Transverse colon (tissue), 3 donors: ENCODE measurements at regions not wholly inside any gene's neighbourhood (a gene's known extent, or its start where the extent isn't known, plus 50 kb on each side); places are given as distances from the start of the nearest gene placed in this dataset.

ENCODE experiments used
- EP300 ChIP-seq: sonication (generic); formaldehyde crosslinking; IDR thresholded peaks from one replicate; pipeline ENCODE4 v1.6.1; 2017; ENCODE audit warnings: antibody characterized with exemption, low read depth
- POLR2A ChIP-seq: fragments of 450-650 bp; IDR thresholded peaks from one replicate; pipeline ENCODE4 v1.6.1; 2016; ENCODE audit warnings: antibody characterized with exemption, mild to moderate bottlenecking, moderate library complexity
- TF ChIP-seq, protein P1 (sequence below), 5 experiments: fragments of 200-600 bp in 3 of 5; fragments of 450-650 bp in 2 of 5; sonication (generic) in 3 of 5; IDR thresholded peaks; 1 replicate in 2 of 5; 2 replicates in 3 of 5; pipeline ENCODE4 v1.5.1; 2016 to 2017; ENCODE audit warnings: antibody characterized with exemption in 5 of 5, inconsistent platforms in 3 of 5, mild to moderate bottlenecking in 2 of 5, moderate library complexity in 1 of 5

DNA sequence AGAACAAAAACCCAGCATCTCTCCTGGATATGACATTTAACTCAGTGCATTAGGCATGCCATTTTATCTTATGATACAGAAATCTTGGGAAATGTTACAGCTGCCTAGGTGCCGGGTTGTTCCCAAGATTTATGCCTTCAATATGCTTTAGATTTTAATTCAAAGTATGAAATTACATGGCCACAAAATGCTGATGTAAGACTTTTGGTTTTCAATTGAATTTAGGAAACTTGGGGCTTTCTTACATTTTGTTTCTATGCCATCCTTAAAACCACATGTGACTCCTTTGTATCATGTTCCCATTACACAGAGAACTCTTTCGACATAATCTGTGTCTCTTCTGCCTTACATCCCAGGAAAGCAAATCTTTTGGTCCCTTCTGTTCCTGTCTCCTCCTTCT is 83.9 kb downstream of the CCNA1 start:
- TF ChIP-seq, protein P1, sequence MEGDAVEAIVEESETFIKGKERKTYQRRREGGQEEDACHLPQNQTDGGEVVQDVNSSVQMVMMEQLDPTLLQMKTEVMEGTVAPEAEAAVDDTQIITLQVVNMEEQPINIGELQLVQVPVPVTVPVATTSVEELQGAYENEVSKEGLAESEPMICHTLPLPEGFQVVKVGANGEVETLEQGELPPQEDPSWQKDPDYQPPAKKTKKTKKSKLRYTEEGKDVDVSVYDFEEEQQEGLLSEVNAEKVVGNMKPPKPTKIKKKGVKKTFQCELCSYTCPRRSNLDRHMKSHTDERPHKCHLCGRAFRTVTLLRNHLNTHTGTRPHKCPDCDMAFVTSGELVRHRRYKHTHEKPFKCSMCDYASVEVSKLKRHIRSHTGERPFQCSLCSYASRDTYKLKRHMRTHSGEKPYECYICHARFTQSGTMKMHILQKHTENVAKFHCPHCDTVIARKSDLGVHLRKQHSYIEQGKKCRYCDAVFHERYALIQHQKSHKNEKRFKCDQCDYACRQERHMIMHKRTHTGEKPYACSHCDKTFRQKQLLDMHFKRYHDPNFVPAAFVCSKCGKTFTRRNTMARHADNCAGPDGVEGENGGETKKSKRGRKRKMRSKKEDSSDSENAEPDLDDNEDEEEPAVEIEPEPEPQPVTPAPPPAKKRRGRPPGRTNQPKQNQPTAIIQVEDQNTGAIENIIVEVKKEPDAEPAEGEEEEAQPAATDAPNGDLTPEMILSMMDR (IDR thresholded peaks at IDR 0.05), result no peak
- TF ChIP-seq EP300 (no peak), POLR2A (no peak)
